Activated B cell treated with CpG ODN at 0.5 μM for 24 hours (primary cell): ENCODE measurements at regions not wholly inside any gene's neighbourhood (a gene's known extent, or its start where the extent isn't known, plus 50 kb on each side); places are given as distances from the start of the nearest gene placed in this dataset.

Source experiments
- ATAC-seq: fragments of 200-7000 bp; cut with Tn5 transposase; one replicate; pipeline ENCODE4 v1.10.0; 2021; ENCODE audit warnings: low read depth, mild to moderate bottlenecking, moderate library complexity
- CTCF ChIA-PET: fragments of 350-600 bp; sonication (Branson Sonifier 250); formaldehyde crosslinking; loops from one replicate; lab custom pipeline; 2021; ENCODE audit warnings: antibody characterized with exemption; lab: Charles Lee
- POLR2A ChIA-PET: fragments of 350-600 bp; sonication (Branson Sonifier 250); formaldehyde crosslinking; loops from one replicate; lab custom pipeline; 2021; ENCODE audit warnings: antibody characterized with exemption; lab: Charles Lee
- DNase-seq: peaks from one replicate; pipeline ENCODE4 v3.0.0; 2022
- H3K27ac Mint-ChIP-seq: one replicate; pipeline ENCODE4 v1.8.0; 2020; ENCODE audit warnings: mixed read lengths
- H3K27me3 Mint-ChIP-seq: one replicate; pipeline ENCODE4 v1.8.0; 2021; ENCODE audit warnings: mixed read lengths
- H3K36me3 Mint-ChIP-seq: one replicate; pipeline ENCODE4 v1.8.0; 2021; ENCODE audit warnings: low read depth, mixed read lengths
- H3K4me1 Mint-ChIP-seq: one replicate; pipeline ENCODE4 v1.8.0; 2021; ENCODE audit warnings: mixed read lengths
- H3K4me3 Mint-ChIP-seq: one replicate; pipeline ENCODE4 v1.8.0; 2020; ENCODE audit warnings: mild to moderate bottlenecking, mixed read lengths
- H3K9me3 Mint-ChIP-seq: one replicate; pipeline ENCODE4 v1.8.0; 2020; ENCODE audit warnings: mixed read lengths
- intact Hi-C: fragments of 100-400 bp; cut with micrococcal nuclease; formaldehyde crosslinking; loops from one replicate; pipeline ENCODE4 v1.15.1; 2024
- TF ChIP-seq, protein P1 (sequence below): fragments of 200-600 bp; IDR thresholded peaks from one replicate; pipeline ENCODE4 v1.8.0; 2022; ENCODE audit warnings: antibody characterized with exemption, mild to moderate bottlenecking

DNA sequence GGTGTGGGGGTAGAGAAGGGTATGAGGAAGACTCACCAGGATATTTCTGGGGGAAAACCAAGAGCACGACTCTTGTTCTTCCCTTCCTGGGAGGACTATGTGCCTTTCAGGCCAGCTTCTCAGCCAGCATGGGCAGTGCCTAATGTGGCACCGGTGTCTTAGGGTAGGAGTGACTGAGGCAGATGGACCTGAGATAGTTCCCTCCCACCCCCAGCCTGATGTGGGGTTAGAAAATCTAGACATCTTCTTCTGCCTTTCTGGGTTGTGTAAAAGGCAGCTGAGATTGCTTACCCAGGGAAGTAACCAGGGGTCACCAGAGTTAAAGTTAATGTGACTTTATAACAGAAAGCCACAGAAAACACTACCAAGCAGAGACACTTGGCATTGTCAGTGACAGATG is 127.3 kb downstream of the TMA16 start:
- Mint-ChIP-seq H3K27me3 (no peaks in the 10 kb centered on the region), H3K27ac (no peak overlapping the region), H3K4me3 (no peak overlapping the region), H3K36me3 (no peaks in the 10 kb centered on the region), H3K4me1 (peaks cover 8% of the 10 kb centered on the region), H3K9me3 (no peaks in the 10 kb centered on the region)
- DNase-seq (no peak), ATAC-seq (no peak)
- ChIA-PET CTCF (interaction anchor here (2.0 kb wide), 1 partner anchor 66 kb away, joined by 7 read pairs; no protein-coding TSS in a partner anchor), POLR2A (interaction anchor here (1.3 to 1.4 kb wide), 2 partner anchors 9 to 55 kb away, joined by 3 to 4 read pairs; no protein-coding TSS in a partner anchor)
- TF ChIP-seq, protein P1, sequence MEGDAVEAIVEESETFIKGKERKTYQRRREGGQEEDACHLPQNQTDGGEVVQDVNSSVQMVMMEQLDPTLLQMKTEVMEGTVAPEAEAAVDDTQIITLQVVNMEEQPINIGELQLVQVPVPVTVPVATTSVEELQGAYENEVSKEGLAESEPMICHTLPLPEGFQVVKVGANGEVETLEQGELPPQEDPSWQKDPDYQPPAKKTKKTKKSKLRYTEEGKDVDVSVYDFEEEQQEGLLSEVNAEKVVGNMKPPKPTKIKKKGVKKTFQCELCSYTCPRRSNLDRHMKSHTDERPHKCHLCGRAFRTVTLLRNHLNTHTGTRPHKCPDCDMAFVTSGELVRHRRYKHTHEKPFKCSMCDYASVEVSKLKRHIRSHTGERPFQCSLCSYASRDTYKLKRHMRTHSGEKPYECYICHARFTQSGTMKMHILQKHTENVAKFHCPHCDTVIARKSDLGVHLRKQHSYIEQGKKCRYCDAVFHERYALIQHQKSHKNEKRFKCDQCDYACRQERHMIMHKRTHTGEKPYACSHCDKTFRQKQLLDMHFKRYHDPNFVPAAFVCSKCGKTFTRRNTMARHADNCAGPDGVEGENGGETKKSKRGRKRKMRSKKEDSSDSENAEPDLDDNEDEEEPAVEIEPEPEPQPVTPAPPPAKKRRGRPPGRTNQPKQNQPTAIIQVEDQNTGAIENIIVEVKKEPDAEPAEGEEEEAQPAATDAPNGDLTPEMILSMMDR = no peak
- intact Hi-C loops = no loop called here

DNA sequence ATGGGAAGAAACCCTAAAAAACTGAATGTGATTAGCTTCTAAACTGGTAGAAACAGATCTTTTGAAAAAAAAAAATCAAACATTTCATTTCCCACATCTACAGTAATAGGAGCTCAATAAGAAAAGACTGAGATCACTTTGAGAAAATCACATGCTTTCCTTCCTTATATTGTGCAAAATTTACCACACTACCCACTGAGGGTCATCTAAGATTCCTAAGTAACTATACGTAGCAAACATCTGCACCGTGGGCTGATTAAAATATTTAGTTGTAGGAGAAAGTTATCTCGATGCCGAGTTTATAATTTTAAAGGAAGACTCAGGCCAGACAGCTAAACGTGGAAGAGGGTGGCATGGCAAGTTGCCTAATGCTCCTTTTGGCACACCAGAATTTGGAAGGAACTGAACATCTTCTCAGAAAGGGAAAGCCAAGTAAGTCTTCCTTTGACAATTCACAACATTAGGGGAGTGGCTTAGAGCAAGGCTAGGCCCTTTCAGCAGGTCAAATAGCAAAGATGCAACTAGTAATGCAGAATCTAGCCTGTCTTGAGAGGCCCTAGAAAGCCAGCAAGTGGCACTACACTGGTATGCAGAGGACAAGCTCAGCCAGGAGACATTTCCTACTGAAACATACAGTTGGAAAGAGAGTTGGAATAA is 128.0 kb downstream of the TMA16 start:
- no peaks in the 10 kb centered on the region for H3K9me3 Mint-ChIP-seq
- peaks cover 8% of the 10 kb centered on the region for H3K4me1 Mint-ChIP-seq
- CTCF ChIA-PET = interaction anchor here (2.0 kb wide), 1 partner anchor 67 kb away, joined by 7 read pairs; no protein-coding TSS in a partner anchor
- intact Hi-C loops = no loop called here
- no peak overlapping the region for H3K4me3 Mint-ChIP-seq
- POLR2A ChIA-PET = interaction anchor here (1.3 kb wide), 1 partner anchor 9 kb away, joined by 4 read pairs; no protein-coding TSS in a partner anchor
- no peaks in the 10 kb centered on the region for H3K27me3 Mint-ChIP-seq
- no peaks in the 10 kb centered on the region for H3K36me3 Mint-ChIP-seq
- ATAC-seq (no peak), DNase-seq (no peak)
- TF ChIP-seq, protein P1 = no peak
- no peak overlapping the region for H3K27ac Mint-ChIP-seq

DNA sequence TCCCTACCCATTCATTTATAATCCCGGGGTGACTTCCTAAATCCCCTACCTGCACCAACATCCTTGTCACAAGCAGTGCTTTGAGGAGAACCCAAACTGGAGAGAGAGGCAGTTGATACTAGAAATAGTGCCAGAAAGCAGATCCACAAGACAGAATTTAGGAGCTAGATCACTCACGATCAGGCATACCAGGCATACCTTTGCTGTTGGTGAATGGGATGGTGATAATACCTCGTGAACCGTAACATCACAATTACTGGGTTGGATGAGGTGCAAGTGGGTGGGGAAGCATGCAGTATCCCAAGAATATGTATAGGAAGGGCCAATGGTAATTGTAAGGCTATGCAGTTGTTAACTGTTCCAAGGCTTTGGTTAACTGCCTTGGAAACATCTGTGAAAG is 129.3 kb downstream of the TMA16 start:
- DNase-seq (no peak), ATAC-seq (no peak)
- POLR2A ChIA-PET = interaction anchor here (0.7 to 1.3 kb wide), 2 partner anchors 10 to 11 kb away, joined by 3 to 4 read pairs; no protein-coding TSS in a partner anchor
- H3K36me3 Mint-ChIP-seq = no peaks in the 10 kb centered on the region
- TF ChIP-seq, protein P1 = no peak
- no peaks in the 10 kb centered on the region for H3K27me3 Mint-ChIP-seq
- peaks cover 2% of the 10 kb centered on the region for H3K9me3 Mint-ChIP-seq
- H3K4me3 Mint-ChIP-seq = no peak overlapping the region
- peaks cover 8% of the 10 kb centered on the region for H3K4me1 Mint-ChIP-seq
- H3K27ac Mint-ChIP-seq = no peak overlapping the region
- CTCF ChIA-PET = no interaction called here
- intact Hi-C loops = loop anchor here (2.0 kb wide), 1 partner anchor 15 kb away; no protein-coding TSS in a partner anchor

DNA sequence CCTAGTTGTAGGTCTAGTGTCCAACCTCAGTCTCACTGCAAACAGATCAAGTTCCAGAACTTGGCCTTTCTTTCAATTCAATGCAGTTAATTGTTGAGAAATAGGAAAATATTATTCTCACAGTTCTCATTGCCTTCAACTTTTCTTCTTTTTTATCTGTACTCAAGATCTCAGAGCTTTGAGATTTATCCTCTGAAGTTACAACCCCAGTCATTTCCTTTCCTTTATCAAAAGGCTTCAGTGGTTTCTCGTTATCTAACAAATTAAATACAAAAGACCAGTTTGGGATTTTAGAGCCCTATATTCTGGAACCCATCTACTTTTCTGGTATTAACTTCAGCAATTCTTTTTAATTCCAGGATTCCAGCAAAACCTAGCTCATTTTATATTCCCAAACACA is 130.2 kb downstream of the TMA16 start:
- ATAC-seq (no peak), DNase-seq (no peak)
- CTCF ChIA-PET = interaction anchor here (1.0 kb wide), 1 partner anchor 56 kb away, joined by 3 read pairs; no protein-coding TSS in a partner anchor
- TF ChIP-seq, protein P1 = no peak
- Mint-ChIP-seq H3K4me3 (no peak overlapping the region), H3K36me3 (no peaks in the 10 kb centered on the region), H3K4me1 (peaks cover 3% of the 10 kb centered on the region), H3K9me3 (peaks cover 2% of the 10 kb centered on the region), H3K27ac (no peak overlapping the region), H3K27me3 (no peaks in the 10 kb centered on the region)
- intact Hi-C loops = loop anchor here (2.0 kb wide), 1 partner anchor 14 kb away; no protein-coding TSS in a partner anchor
- POLR2A ChIA-PET = no interaction called here

DNA sequence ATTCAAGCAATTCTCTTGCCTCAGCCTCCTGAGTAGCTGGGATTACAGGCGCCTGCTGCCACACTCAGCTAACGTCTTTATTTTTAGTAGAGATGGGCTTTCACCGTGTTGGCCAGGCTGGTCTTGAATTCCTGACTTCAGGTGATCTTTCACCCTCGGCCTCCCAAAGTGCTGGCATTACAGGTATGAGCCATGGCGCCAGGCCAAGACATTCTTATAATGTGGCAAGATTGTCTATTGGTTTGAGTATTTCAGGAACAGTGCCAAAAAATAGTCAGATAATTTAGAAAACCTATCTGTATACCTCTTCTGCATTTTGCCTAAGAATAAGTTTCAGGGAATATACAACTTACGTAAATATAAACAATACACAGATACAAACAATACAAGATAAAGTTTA is 136.8 kb downstream of the TMA16 start:
- TF ChIP-seq, protein P1 = no peak
- no peak overlapping the region for H3K4me3 Mint-ChIP-seq
- DNase-seq (no peak), ATAC-seq (no peak)
- no peaks in the 10 kb centered on the region for H3K36me3 Mint-ChIP-seq
- no peaks in the 10 kb centered on the region for H3K27me3 Mint-ChIP-seq
- intact Hi-C loops = no loop called here
- ChIA-PET CTCF (no interaction called here), POLR2A (no interaction called here)
- no peaks in the 10 kb centered on the region for H3K4me1 Mint-ChIP-seq
- H3K9me3 Mint-ChIP-seq = peaks cover 4% of the 10 kb centered on the region
- no peak overlapping the region for H3K27ac Mint-ChIP-seq
